Gastrocnemius medialis (tissue), 4 donors: ENCODE measurements at regions not wholly inside any gene's neighbourhood (a gene's known extent, or its start where the extent isn't known, plus 50 kb on each side); places are given as distances from the start of the nearest gene placed in this dataset.

Experiments used
- POLR2A ChIP-seq, 2 donors: fragments of 450-650 bp; IDR thresholded peaks; one replicate each; pipeline ENCODE4 v1.6.1; 2017; ENCODE audit warnings: antibody characterized with exemption in 2 of 2, mild to moderate bottlenecking in 2 of 2, moderate library complexity in 2 of 2
- TF ChIP-seq, protein P1 (sequence below), 5 experiments: fragments of 450-650 bp in 3 of 5; fragments of 200-600 bp in 2 of 5; sonication (generic) in 2 of 5; IDR thresholded peaks in 4 of 5; conservative IDR thresholded peaks in 1 of 5; 1 replicate in 4 of 5; 2 replicates in 1 of 5; pipeline ENCODE4 v1.5.1; 2016 to 2019; ENCODE audit warnings: antibody characterized with exemption in 5 of 5, mild to moderate bottlenecking in 3 of 5, moderate library complexity in 3 of 5

DNA sequence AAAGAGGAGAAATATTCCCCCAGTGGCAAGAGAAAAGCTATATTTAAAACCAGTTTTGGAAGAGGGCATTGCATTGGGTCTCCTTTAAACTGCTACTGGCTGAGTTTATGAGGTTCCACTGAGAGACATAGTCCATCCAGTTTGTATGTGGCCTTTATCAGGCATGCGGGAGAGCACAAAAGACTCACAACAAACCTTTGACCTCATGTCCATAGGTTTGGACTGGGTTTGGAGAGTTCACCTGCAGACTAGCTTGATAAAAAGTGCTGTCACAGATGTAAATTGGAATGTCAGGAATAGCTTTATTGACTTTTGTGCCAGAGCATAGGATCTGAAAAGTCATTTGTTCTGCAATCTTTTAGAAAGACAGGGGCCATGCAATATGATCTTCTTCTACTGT lies 131.0 kb upstream of the NRIP1 start:
- TF ChIP-seq, protein P1, sequence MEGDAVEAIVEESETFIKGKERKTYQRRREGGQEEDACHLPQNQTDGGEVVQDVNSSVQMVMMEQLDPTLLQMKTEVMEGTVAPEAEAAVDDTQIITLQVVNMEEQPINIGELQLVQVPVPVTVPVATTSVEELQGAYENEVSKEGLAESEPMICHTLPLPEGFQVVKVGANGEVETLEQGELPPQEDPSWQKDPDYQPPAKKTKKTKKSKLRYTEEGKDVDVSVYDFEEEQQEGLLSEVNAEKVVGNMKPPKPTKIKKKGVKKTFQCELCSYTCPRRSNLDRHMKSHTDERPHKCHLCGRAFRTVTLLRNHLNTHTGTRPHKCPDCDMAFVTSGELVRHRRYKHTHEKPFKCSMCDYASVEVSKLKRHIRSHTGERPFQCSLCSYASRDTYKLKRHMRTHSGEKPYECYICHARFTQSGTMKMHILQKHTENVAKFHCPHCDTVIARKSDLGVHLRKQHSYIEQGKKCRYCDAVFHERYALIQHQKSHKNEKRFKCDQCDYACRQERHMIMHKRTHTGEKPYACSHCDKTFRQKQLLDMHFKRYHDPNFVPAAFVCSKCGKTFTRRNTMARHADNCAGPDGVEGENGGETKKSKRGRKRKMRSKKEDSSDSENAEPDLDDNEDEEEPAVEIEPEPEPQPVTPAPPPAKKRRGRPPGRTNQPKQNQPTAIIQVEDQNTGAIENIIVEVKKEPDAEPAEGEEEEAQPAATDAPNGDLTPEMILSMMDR (IDR thresholded peaks at IDR 0.05 in 4 of 5, conservative IDR thresholded peaks at IDR 0.05 in 1 of 5) = no peak
- TF ChIP-seq POLR2A (IDR thresholded peaks at IDR 0.05) = no peak
